ENCODE measurements at regions not wholly inside any gene's neighbourhood (a gene's known extent, or its start where the extent isn't known, plus 50 kb on each side); places are given as distances from the start of the nearest gene placed in this dataset.

DNA sequence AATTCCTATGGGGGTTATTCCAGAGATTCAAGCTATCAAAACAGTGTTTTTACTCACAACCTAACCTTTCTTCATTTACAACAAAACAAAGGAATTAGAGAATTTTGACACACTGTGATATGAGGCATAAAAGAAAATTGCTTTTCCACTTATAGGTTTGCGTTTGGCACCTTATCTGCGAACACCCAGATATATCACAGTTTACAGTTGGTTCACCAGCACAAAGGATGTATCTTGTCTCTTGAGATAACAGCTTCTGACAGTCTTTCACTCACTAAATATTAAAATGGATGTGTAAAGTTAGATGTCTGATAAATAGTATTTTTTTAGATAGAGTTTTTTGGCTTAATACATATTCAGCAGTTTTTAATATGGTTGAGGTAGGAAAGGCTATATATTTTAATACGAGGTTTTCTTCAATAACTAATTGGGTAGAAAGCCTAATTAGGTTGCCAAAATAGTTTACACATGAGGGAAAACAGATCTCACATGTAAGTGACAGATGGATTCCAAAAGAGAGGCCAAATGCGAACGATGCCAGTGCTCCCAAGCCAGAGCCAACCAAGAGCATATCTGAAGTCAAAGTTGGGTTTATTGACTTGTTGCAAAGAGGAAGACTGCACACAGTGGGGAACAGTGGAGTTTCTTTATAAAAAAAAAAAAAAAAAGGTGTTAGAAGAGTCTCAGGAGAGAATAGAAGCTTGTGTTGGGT lies 1495.2 kb downstream of the MAT2B start:
- Histone ChIP-seq H3K9ac (ENCODE audit: control insufficient read depth, insufficient read depth, low read length) (no peak overlapping the region), H3K36me3 (ENCODE audit: control insufficient read depth in 2 of 2, insufficient read depth in 2 of 2, low read length in 1 of 2) (no peaks in the 10 kb centered on the region), H3K4me1 (ENCODE audit: control insufficient read depth, insufficient read depth, low read length) (no peaks in the 10 kb centered on the region), H3K79me2 (ENCODE audit: control insufficient read depth, insufficient read depth, low read length) (no peaks in the 10 kb centered on the region), H3K27ac (ENCODE audit: control insufficient read depth, insufficient read depth) (no peak overlapping the region), H2AFZ (ENCODE audit: control insufficient read depth, low read depth, low read length) (no peak overlapping the region), H3K9me3 (replicated peaks; ENCODE audit: control insufficient read depth, insufficient read depth, low read length) (no peaks in the 10 kb centered on the region), H3K27me3 (replicated peaks in 1 of 2; ENCODE audit: control insufficient read depth in 2 of 2, insufficient read depth in 2 of 2, low read length in 1 of 2) (no peaks in the 10 kb centered on the region), H4K20me1 (ENCODE audit: control insufficient read depth, insufficient read depth) (no peaks in the 10 kb centered on the region), H3K4me2 (ENCODE audit: control insufficient read depth, insufficient read depth) (no peak overlapping the region), H3K4me3 (no peak overlapping the region)
- ChIA-PET SMC1A (ENCODE audit: uncharacterized antibody, unreplicated experiment) (interaction anchor here (0.7 kb wide), 1 partner anchor 20 kb away, joined by 3 read pairs; no protein-coding TSS in a partner anchor), POLR2A (interaction anchor here (0.6 kb wide), 1 partner anchor 11 kb away, joined by 3 read pairs; no protein-coding TSS in a partner anchor), CTCF (no interaction called here), RAD21 (ENCODE audit: unreplicated experiment) (no interaction called here)
- ATAC-seq: no peak
- in situ Hi-C loops (cut with MboI): no loop called here
- 29% methylated on average over 5 of the region's 5 CpGs for WGBS (ENCODE audit: insufficient coverage, insufficient replicate concordance, low lambda C conversion rate, missing lambda C conversion rate)
- FAIRE-seq: no peak
- no peak for DNase-seq (ENCODE audit: low read depth, low spot score)
- intact Hi-C loops (cut with micrococcal nuclease; ENCODE audit: unreplicated experiment): no loop called here
- TF ChIP-seq ASH2L (IDR thresholded peaks at IDR 0.05; ENCODE audit: borderline replicate concordance, low read depth) (no peak), ZNF592 (IDR thresholded peaks at IDR 0.05) (no peak), TARDBP (IDR thresholded peaks at IDR 0.05; ENCODE audit: borderline replicate concordance) (no peak), NR2F1 (conservative IDR thresholded peaks at IDR 0.05) (no peak), HDAC6 (IDR thresholded peaks at IDR 0.05; ENCODE audit: unreplicated experiment) (no peak), SIN3A (IDR thresholded peaks at IDR 0.05; ENCODE audit: low read depth, low read length) (no peak), CBFB (IDR thresholded peaks at IDR 0.05; ENCODE audit: low read depth) (no peak), HCFC1 (IDR thresholded peaks at IDR 0.05; ENCODE audit: low read length) (no peak), SMAD1 (IDR thresholded peaks at IDR 0.05; ENCODE audit: low read depth, partially characterized antibody) (no peak), KAT2A (conservative IDR thresholded peaks at IDR 0.05; ENCODE audit: control insufficient read depth, low read depth, low read length) (no peak), TAF1 (IDR thresholded peaks at IDR 0.05; ENCODE audit: borderline replicate concordance, low read depth, low read length) (no peak), FOS (IDR thresholded peaks at IDR 0.05; ENCODE audit: borderline replicate concordance, extremely low read depth, insufficient read length) (no peak), STAT3 (IDR thresholded peaks at IDR 0.05; ENCODE audit: low read depth, low read length) (no peak), NBN (IDR thresholded peaks at IDR 0.05) (no peak)
- BruUV-seq (replicated peaks): no TSS peak

All from GM12878 (cell line).